ENCODE measurements at regions not wholly inside any gene's neighbourhood (a gene's known extent, or its start where the extent isn't known, plus 50 kb on each side); places are given as distances from the start of the nearest gene placed in this dataset.

DNA sequence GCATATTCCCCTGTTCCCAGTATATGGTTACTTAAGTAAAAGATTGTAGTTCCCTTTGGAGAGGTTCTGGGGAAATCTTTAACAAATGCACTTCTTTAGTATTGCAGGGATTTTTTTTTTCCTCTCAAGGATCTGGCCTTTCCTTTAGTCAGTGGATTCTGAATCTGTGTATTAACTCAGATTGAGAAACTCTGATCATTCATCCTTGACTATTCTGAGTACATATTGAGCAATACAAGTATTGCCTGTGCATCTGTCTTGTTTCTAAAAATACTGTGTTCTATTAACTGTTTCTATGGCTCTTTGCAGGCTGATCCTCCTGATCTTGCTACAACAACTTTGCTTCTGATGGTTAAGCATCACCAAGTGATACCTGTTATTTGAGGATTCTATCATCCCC, 67.8 kb upstream of the FGGY start:
- Mint-ChIP-seq H3K27ac (ENCODE audit: unreplicated experiment) (no peak overlapping the region), H3K9me3 (ENCODE audit: unreplicated experiment) (no peaks in the 10 kb centered on the region), H3K4me3 (ENCODE audit: unreplicated experiment) (no peak overlapping the region), H3K4me1 (ENCODE audit: unreplicated experiment) (peaks cover 5% of the 10 kb centered on the region), H3K36me3 (ENCODE audit: unreplicated experiment) (no peaks in the 10 kb centered on the region), H3K27me3 (ENCODE audit: unreplicated experiment) (peaks cover 7% of the 10 kb centered on the region)
- no peak for TF ChIP-seq CTCF (IDR thresholded peaks at IDR 0.05)
- no peak for DNase-seq (ENCODE audit: extremely low spot score, unreplicated experiment)

DNA sequence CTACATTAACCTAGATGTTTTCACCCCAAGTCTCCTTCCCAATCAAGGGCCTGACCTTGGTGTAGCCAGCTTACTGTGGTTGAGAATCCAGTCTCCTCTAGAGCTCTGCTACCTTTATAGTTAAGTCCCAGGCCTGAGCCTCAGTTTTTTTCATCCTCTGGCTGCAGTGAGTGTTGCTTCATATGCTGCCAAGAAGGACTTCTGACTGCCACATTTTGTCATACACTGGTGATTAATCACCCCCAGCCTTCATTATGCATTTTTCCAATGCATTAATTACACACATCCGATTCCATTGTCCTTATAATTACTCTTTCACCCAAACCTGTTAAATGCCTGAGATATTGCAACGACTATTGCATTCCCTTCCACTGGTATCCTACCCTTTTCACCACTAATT, 66.3 kb upstream of the FGGY start:
- no peaks in the 10 kb centered on the region for H3K4me1 Mint-ChIP-seq (ENCODE audit: unreplicated experiment)
- peaks cover 10% of the 10 kb centered on the region for H3K27me3 Mint-ChIP-seq (ENCODE audit: unreplicated experiment)
- H3K4me3 Mint-ChIP-seq (ENCODE audit: unreplicated experiment) = no peak overlapping the region
- no peak for DNase-seq (ENCODE audit: extremely low spot score, unreplicated experiment)
- no peak for TF ChIP-seq CTCF (IDR thresholded peaks at IDR 0.05)
- H3K36me3 Mint-ChIP-seq (ENCODE audit: unreplicated experiment) = no peaks in the 10 kb centered on the region
- no peak overlapping the region for H3K27ac Mint-ChIP-seq (ENCODE audit: unreplicated experiment)
- no peaks in the 10 kb centered on the region for H3K9me3 Mint-ChIP-seq (ENCODE audit: unreplicated experiment)

GRCh38 chr1:59232216-59232615, 64.7 kb upstream of the FGGY start:
- no peak for DNase-seq (ENCODE audit: extremely low spot score, unreplicated experiment)
- H3K4me3 Mint-ChIP-seq (ENCODE audit: unreplicated experiment) = no peak overlapping the region
- H3K27ac Mint-ChIP-seq (ENCODE audit: unreplicated experiment) = no peak overlapping the region
- TF ChIP-seq CTCF (IDR thresholded peaks at IDR 0.05) = no peak
- peaks cover 10% of the 10 kb centered on the region for H3K27me3 Mint-ChIP-seq (ENCODE audit: unreplicated experiment)
- H3K4me1 Mint-ChIP-seq (ENCODE audit: unreplicated experiment) = no peaks in the 10 kb centered on the region
- no peaks in the 10 kb centered on the region for H3K36me3 Mint-ChIP-seq (ENCODE audit: unreplicated experiment)
- H3K9me3 Mint-ChIP-seq (ENCODE audit: unreplicated experiment) = no peaks in the 10 kb centered on the region

- Mint-ChIP-seq H3K27ac (ENCODE audit: unreplicated experiment) (no peak overlapping the region), H3K36me3 (ENCODE audit: unreplicated experiment) (no peaks in the 10 kb centered on the region), H3K27me3 (ENCODE audit: unreplicated experiment) (peaks cover 10% of the 10 kb centered on the region), H3K4me3 (ENCODE audit: unreplicated experiment) (no peak overlapping the region), H3K9me3 (ENCODE audit: unreplicated experiment) (no peaks in the 10 kb centered on the region), H3K4me1 (ENCODE audit: unreplicated experiment) (no peaks in the 10 kb centered on the region)
- DNase-seq (ENCODE audit: extremely low spot score, unreplicated experiment) = no peak
- TF ChIP-seq CTCF (IDR thresholded peaks at IDR 0.05) = no peak
Observed at GRCh38 chr1:59233444-59233843, 63.5 kb upstream of the FGGY start.

GRCh38 chr1:59236721-59237545, 60.0 kb upstream of the FGGY start:
- Mint-ChIP-seq H3K9me3 (ENCODE audit: unreplicated experiment) (no peaks in the 10 kb centered on the region), H3K36me3 (ENCODE audit: unreplicated experiment) (no peaks in the 10 kb centered on the region), H3K4me1 (ENCODE audit: unreplicated experiment) (no peaks in the 10 kb centered on the region), H3K27me3 (ENCODE audit: unreplicated experiment) (peaks cover 8% of the 10 kb centered on the region), H3K4me3 (ENCODE audit: unreplicated experiment) (no peak overlapping the region), H3K27ac (ENCODE audit: unreplicated experiment) (no peak overlapping the region)
- TF ChIP-seq CTCF (IDR thresholded peaks at IDR 0.05) = no peak
- no peak for DNase-seq (ENCODE audit: extremely low spot score, unreplicated experiment)

Measured in osteocyte (in vitro differentiated cells).